A549 (cell line): ENCODE measurements at regions not wholly inside any gene's neighbourhood (a gene's known extent, or its start where the extent isn't known, plus 50 kb on each side); places are given as distances from the start of the nearest gene placed in this dataset.

Experiments
- ATAC-seq, 2 experiments: fragments of 200-7000 bp in 1 of 2; fragments of >200 bp in 1 of 2; cut with Nextera tagmentation in 1 of 2; cut with Tn5 transposase in 1 of 2; 3 replicates each; pipeline versions ENCODE4 v1.8.0 to v1.9.1; 2018 to 2020; ENCODE audit warnings: mild to moderate bottlenecking in 1 of 2, moderate library complexity in 1 of 2
- CTCF ChIA-PET: fragments of 300-600 bp; sonication (Branson Sonifier 250); formaldehyde crosslinking; extraction: SDS; loops from one replicate; lab custom pipeline; 2021; ENCODE audit warnings: antibody characterized with exemption, inconsistent platforms; lab: Yijun Ruan, JAX
- POLR2A ChIA-PET: fragments of 350-600 bp; formaldehyde crosslinking; extraction: SDS; loops from one replicate; lab custom pipeline; 2021; ENCODE audit warnings: antibody characterized with exemption, inconsistent platforms; lab: Yijun Ruan, JAX
- DNase-seq, 2 experiments: peaks; one replicate each; pipeline versions ENCODE4 v3.0.0 to v3.0.0-alpha.2; 2011 to 2016; ENCODE audit warnings: low read depth in 1 of 2, low spot score in 1 of 2
- FAIRE-seq: peaks from 2 replicates; lab custom pipeline; 2011; peaks lifted over from hg19 to GRCh38; lab: Jason Lieb, UNC
- H3K27ac ChIP-seq, 2 experiments: fragments of >200 bp; sonication (Bioruptor Twin); formaldehyde crosslinking; 3 replicates each; pipeline ENCODE4 v1.5.1; 2016 to 2017
- H3K4me1 ChIP-seq: fragments of >200 bp; sonication (Bioruptor Twin); formaldehyde crosslinking; 3 replicates; pipeline ENCODE4 v1.6.1; 2016
- H3K4me2 ChIP-seq: fragments of >200 bp; sonication (Bioruptor Twin); formaldehyde crosslinking; 3 replicates; pipeline ENCODE4 v1.6.1; 2016
- H3K4me3 ChIP-seq: fragments of >200 bp; sonication (Bioruptor Twin); formaldehyde crosslinking; 3 replicates; pipeline ENCODE4 v1.5.1; 2016
- H3K9me3 ChIP-seq: fragments of >200 bp; sonication (Bioruptor Twin); formaldehyde crosslinking; 3 replicates; pipeline ENCODE4 v1.6.1; 2016
- CBX2 ChIP-seq: fragments of 200-600 bp; sonication (generic); IDR thresholded peaks from 2 replicates; pipeline ENCODE4 v1.6.1; 2016; ENCODE audit warnings: low read depth, mild to moderate bottlenecking, borderline replicate concordance
- CHD2 ChIP-seq: fragments of 150-350 bp; IDR thresholded peaks from 2 replicates; pipeline ENCODE4 v1.6.1; 2014; ENCODE audit warnings: low read length; ENCODE audit not compliant: partially characterized antibody
- CTCF ChIP-seq: fragments of >200 bp; sonication (Bioruptor Twin); formaldehyde crosslinking; IDR thresholded peaks from 3 replicates; pipeline ENCODE4 v1.5.1; 2016
- E2F6 ChIP-seq: IDR thresholded peaks from 2 replicates; pipeline ENCODE4 v1.6.1; 2012; ENCODE audit warnings: low read depth, borderline replicate concordance
- FOSL2 ChIP-seq, 2 experiments: fragments of 450-650 bp in 1 of 2; fragments of >200 bp in 1 of 2; sonication (Bioruptor Twin) in 1 of 2; formaldehyde crosslinking; IDR thresholded peaks; 2 replicates each; pipeline versions ENCODE4 v1.5.0 to v1.6.1; 2016 to 2020; ENCODE audit warnings: mild to moderate bottlenecking in 1 of 2, moderate library complexity in 1 of 2
- FOXS1 ChIP-seq: fragments of 250-450 bp; sonication (Bioruptor Pico); IDR thresholded peaks from 2 replicates; pipeline ENCODE4 v1.5.0; 2020; ENCODE audit warnings: mild to moderate bottlenecking, moderate library complexity
- HEYL ChIP-seq: fragments of 250-450 bp; sonication (Bioruptor Pico); IDR thresholded peaks from 2 replicates; pipeline ENCODE4 v1.8.0; 2021; ENCODE audit warnings: mild to moderate bottlenecking, moderate library complexity
- JUNB ChIP-seq: fragments of >200 bp; sonication (Bioruptor Twin); formaldehyde crosslinking; IDR thresholded peaks from 2 replicates; pipeline ENCODE4 v1.6.1; 2016
- KDM1A ChIP-seq: fragments of 200-600 bp; sonication (generic); IDR thresholded peaks from 2 replicates; pipeline ENCODE4 v1.6.1; 2016; ENCODE audit warnings: low read depth, mild to moderate bottlenecking
- KDM5A ChIP-seq: fragments of 200-600 bp; sonication (generic); IDR thresholded peaks from 2 replicates; pipeline ENCODE4 v1.6.1; 2016; ENCODE audit warnings: antibody characterized with exemption, mild to moderate bottlenecking
- MAFK ChIP-seq: fragments of 450-650 bp; IDR thresholded peaks from 2 replicates; pipeline ENCODE4 v1.6.1; 2014; ENCODE audit not compliant: partially characterized antibody
- NFE2L2 ChIP-seq: fragments of 150-350 bp; conservative IDR thresholded peaks from 2 replicates; pipeline ENCODE4 v1.6.1; 2014; ENCODE audit warnings: low read length
- NR3C1 ChIP-seq: fragments of >200 bp; sonication (Bioruptor Twin); formaldehyde crosslinking; IDR thresholded peaks from 3 replicates; pipeline ENCODE4 v1.6.1; 2017
- POLR2A ChIP-seq: IDR thresholded peaks from 2 replicates; pipeline ENCODE4 v1.6.1; 2012; ENCODE audit warnings: mild to moderate bottlenecking, low read length
- RAD21 ChIP-seq, 2 experiments: fragments of >200 bp in 1 of 2; sonication (Bioruptor Twin) in 1 of 2; formaldehyde crosslinking in 1 of 2; IDR thresholded peaks in 1 of 2; conservative IDR thresholded peaks in 1 of 2; 2 replicates in 1 of 2; 3 replicates in 1 of 2; pipeline ENCODE4 v1.6.1; 2012 to 2018; ENCODE audit warnings: inconsistent platforms in 1 of 2
- RNF2 ChIP-seq: fragments of 200-600 bp; sonication (generic); IDR thresholded peaks from 2 replicates; pipeline ENCODE4 v1.6.1; 2016; ENCODE audit warnings: low read depth, mild to moderate bottlenecking, antibody characterized with exemption, moderate library complexity, borderline replicate concordance
- SREBF2 ChIP-seq: fragments of 450-650 bp; IDR thresholded peaks from 2 replicates; pipeline ENCODE4 v1.6.1; 2014; ENCODE audit warnings: mild to moderate bottlenecking, moderate library complexity
- TP53 ChIP-seq: fragments of 250-450 bp; sonication (Bioruptor Pico); IDR thresholded peaks from 2 replicates; pipeline ENCODE4 v1.5.0; 2021; ENCODE audit warnings: mild to moderate bottlenecking, moderate library complexity
- ZFP36 ChIP-seq: fragments of 450-650 bp; IDR thresholded peaks from 2 replicates; pipeline ENCODE4 v1.6.1; 2014; ENCODE audit warnings: borderline replicate concordance; ENCODE audit not compliant: partially characterized antibody
- ZNF302 ChIP-seq: fragments of 250-450 bp; sonication (Bioruptor Pico); IDR thresholded peaks from 2 replicates; pipeline ENCODE4 v1.9.0; 2021; ENCODE audit warnings: inconsistent platforms, mild to moderate bottlenecking, moderate library complexity
- ZSCAN20 ChIP-seq: fragments of 250-450 bp; sonication (Bioruptor Pico); IDR thresholded peaks from 2 replicates; pipeline ENCODE4 v1.8.0; 2022; ENCODE audit warnings: mild to moderate bottlenecking, moderate library complexity
- WGBS: methylation state at CpG from one replicate; pipeline ENCODE4 v1.1.6; 2017; ENCODE audit errors: missing lambda C conversion rate; 5-methylcytosine and 5-hydroxymethylcytosine counted together
- TF ChIP-seq, protein P1 (sequence below): fragments of 250-450 bp; sonication (Bioruptor Pico); IDR thresholded peaks from 2 replicates; pipeline ENCODE4 v1.5.0; 2021; ENCODE audit warnings: mild to moderate bottlenecking, moderate library complexity, borderline replicate concordance

DNA sequence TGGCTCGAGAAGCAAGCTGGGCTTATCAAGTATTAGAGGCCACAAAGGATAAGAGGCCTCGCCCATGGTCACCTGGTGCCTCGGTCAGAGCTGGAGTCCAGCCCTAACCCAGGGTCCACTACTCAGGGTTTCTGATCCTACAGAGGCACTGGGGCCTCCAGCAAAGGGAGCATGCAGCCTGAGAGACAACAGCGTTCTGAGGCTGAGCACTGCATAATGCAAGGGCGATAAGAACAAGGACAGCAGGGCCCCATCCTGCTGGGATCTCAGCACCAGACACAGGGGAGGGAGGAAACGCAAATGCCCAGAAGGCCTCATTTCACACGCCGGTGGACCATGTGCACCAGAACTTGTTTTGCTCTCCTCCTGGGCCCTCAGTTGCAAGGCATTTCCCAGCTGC lies 63.0 kb downstream of the C5orf15 start:
- FAIRE-seq: no peak
- H3K9me3 ChIP-seq: no peaks in the 10 kb centered on the region
- ChIA-PET POLR2A (no interaction called here), CTCF (no interaction called here)
- no peak overlapping the region for H3K27ac ChIP-seq
- H3K4me2 ChIP-seq: no peak overlapping the region
- TF ChIP-seq TP53 (CRISPR knock-in tag): no peak
- no peak for TF ChIP-seq ZFP36
- TF ChIP-seq RNF2: no peak
- no peak for TF ChIP-seq CHD2
- no peak for TF ChIP-seq FOXS1 (CRISPR knock-in tag)
- TF ChIP-seq KDM5A: no peak
- TF ChIP-seq NFE2L2: no peak
- TF ChIP-seq FOSL2 (IDR thresholded peaks at IDR 0.05): no peak
- TF ChIP-seq FOSL2 (CRISPR knock-in tag; IDR thresholded peaks at IDR 0.05): no peak
- no peak for TF ChIP-seq RAD21 (conservative IDR thresholded peaks at IDR 0.05 in 1 of 2, IDR thresholded peaks at IDR 0.05 in 1 of 2)
- TF ChIP-seq CBX2: no peak
- no peak for TF ChIP-seq ZNF302 (CRISPR knock-in tag)
- TF ChIP-seq MAFK: no peak
- TF ChIP-seq CTCF: no peak
- no peak for TF ChIP-seq JUNB
- ATAC-seq: no peak
- no peak overlapping the region for H3K4me3 ChIP-seq
- H3K4me1 ChIP-seq: no peaks in the 10 kb centered on the region
- no peak for DNase-seq
- 75% methylated on average over 8 of the region's 8 CpGs for WGBS

DNA sequence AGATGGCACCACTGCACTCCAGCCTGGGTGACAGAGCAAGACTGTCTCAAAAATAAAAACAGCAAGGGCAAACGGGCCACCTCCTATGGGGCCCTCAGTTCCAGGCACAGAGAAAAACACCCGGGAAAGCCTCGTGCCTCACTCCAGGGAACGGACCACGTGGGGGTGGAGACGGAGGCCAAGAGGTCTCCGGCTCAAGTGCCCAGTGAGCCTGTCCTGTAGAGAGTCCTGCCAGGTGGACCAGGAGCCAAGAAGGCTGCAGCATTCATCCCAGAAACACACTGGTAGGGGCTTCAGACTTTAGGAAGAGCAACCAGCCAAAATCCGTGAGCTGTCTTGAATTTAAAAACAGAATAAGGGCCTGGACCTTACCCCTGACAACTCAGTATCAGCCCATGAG lies 63.8 kb downstream of the C5orf15 start:
- no peak for DNase-seq
- Histone ChIP-seq H3K4me2 (no peak overlapping the region), H3K9me3 (no peaks in the 10 kb centered on the region)
- WGBS: 60% methylated on average over 8 of the region's 8 CpGs
- TF ChIP-seq KDM1A (no peak), RAD21 (conservative IDR thresholded peaks at IDR 0.05 in 1 of 2, IDR thresholded peaks at IDR 0.05 in 1 of 2) (no peak), RNF2 (no peak), ZSCAN20 (CRISPR knock-in tag) (no peak), POLR2A (no peak), CBX2 (no peak), NFE2L2 (no peak), CHD2 (no peak), SREBF2 (no peak), E2F6 (no peak), CTCF (no peak), NR3C1 (no peak), FOSL2 (IDR thresholded peaks at IDR 0.05) (no peak), FOSL2 (CRISPR knock-in tag; IDR thresholded peaks at IDR 0.05) (no peak), HEYL (CRISPR knock-in tag) (no peak)
- TF ChIP-seq, protein P1, sequence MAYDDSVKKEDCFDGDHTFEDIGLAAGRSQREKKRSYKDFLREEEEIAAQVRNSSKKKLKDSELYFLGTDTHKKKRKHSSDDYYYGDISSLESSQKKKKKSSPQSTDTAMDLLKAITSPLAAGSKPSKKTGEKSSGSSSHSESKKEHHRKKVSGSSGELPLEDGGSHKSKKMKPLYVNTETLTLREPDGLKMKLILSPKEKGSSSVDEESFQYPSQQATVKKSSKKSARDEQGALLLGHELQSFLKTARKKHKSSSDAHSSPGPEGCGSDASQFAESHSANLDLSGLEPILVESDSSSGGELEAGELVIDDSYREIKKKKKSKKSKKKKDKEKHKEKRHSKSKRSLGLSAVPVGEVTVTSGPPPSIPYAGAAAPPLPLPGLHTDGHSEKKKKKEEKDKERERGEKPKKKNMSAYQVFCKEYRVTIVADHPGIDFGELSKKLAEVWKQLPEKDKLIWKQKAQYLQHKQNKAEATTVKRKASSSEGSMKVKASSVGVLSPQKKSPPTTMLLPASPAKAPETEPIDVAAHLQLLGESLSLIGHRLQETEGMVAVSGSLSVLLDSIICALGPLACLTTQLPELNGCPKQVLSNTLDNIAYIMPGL (CRISPR knock-in tag): no peak
- TF ChIP-seq, all 56 proteins: peak for 0
- ATAC-seq (no peak), FAIRE-seq (no peak)
- Histone ChIP-seq H3K4me3 (no peak overlapping the region), H3K4me1 (no peaks in the 10 kb centered on the region), H3K27ac (no peak overlapping the region)
- ChIA-PET POLR2A (no interaction called here), CTCF (interaction anchor here (0.6 to 2.6 kb wide), 4 partner anchors 11 to 81 kb away, joined by 3 to 7 read pairs (median 4); no protein-coding TSS in a partner anchor)
